ENCODE measurements at regions not wholly inside any gene's neighbourhood (a gene's known extent, or its start where the extent isn't known, plus 50 kb on each side); places are given as distances from the start of the nearest gene placed in this dataset.

DNA sequence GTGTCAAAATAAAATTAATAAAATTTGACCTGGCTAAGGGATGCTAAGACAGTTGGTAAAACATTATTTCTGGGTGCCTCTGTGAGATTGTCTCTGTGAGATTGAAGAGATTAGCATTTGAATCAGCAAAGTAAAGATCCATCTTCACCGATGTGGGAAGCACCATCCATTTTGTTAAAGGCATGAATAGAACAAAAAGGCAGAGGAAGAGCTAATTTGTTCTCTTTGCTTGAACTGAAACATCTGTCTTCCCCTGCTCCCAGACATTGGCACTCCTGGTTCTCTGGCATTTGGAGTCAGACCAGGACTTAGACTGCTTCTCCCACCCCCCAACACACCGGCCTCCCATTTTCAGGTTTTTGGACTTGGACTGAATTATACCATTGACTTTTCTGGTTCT, 603.8 kb upstream of the LINC00305 start:
- Histone ChIP-seq H3K4me2 (ENCODE audit: low read depth, low read length) (no peak overlapping the region), H3K27me3 (ENCODE audit: control insufficient read depth in 1 of 2, insufficient read depth in 2 of 2, low read length in 2 of 2) (no peaks in the 10 kb centered on the region), H3K27ac (ENCODE audit: extremely low read length, insufficient read depth, low read length) (no peak overlapping the region), H3K9me3 (ENCODE audit: low read length) (no peaks in the 10 kb centered on the region), H4K20me1 (ENCODE audit: insufficient read depth, low read length) (no peaks in the 10 kb centered on the region), H3K4me3 (replicated peaks in 1 of 3; ENCODE audit: insufficient read depth in 1 of 3, low read depth in 2 of 3, low read length in 3 of 3) (no peak overlapping the region), H3K9ac (ENCODE audit: insufficient read depth, low read depth, low read length) (no peak overlapping the region), H3K36me3 (replicated peaks in 1 of 2; ENCODE audit: control insufficient read depth in 1 of 2, insufficient read depth in 2 of 2, low read length in 2 of 2) (no peaks in the 10 kb centered on the region), H3K4me1 (ENCODE audit: insufficient read depth, low read length) (no peaks in the 10 kb centered on the region), H2AFZ (ENCODE audit: low read length) (no peak overlapping the region), H3K79me2 (ENCODE audit: insufficient read depth, low read length) (no peaks in the 10 kb centered on the region)
- ATAC-seq (no peak), FAIRE-seq (no peak), DNase-seq (ENCODE audit: low spot score) (no peak)
- no TSS peak for BruUV-seq (replicated peaks)
- WGBS (ENCODE audit: low lambda C conversion rate), result 0% methylated on average over 2 of the region's 2 CpGs
- ChIA-PET POLR2A (no interaction called here), CTCF (ENCODE audit: low intra/inter-chr PET ratio, low total read pairs) (no interaction called here)
- intact Hi-C loops (cut with micrococcal nuclease; ENCODE audit: unreplicated experiment), result no loop called here
- TF ChIP-seq ZNF790 (CRISPR knock-in tag; IDR thresholded peaks at IDR 0.05; ENCODE audit: borderline replicate concordance) (no peak), ZNF614 (CRISPR knock-in tag; IDR thresholded peaks at IDR 0.05; ENCODE audit: borderline replicate concordance) (no peak), GFI1 (CRISPR knock-in tag; IDR thresholded peaks at IDR 0.05; ENCODE audit: borderline replicate concordance) (no peak), ZNF562 (CRISPR knock-in tag; IDR thresholded peaks at IDR 0.05; ENCODE audit: borderline replicate concordance) (no peak), EHMT2 (IDR thresholded peaks at IDR 0.05; ENCODE audit: borderline replicate concordance, low read depth, low read length) (no peak), ZNF382 (CRISPR knock-in tag; IDR thresholded peaks at IDR 0.05; ENCODE audit: borderline replicate concordance) (no peak), CCAR2 (optimal IDR thresholded peaks at IDR 0.05; ENCODE audit: low read depth, low read length) (no peak), ZBTB7A (CRISPR knock-in tag; IDR thresholded peaks at IDR 0.05) (no peak), AKAP8 (CRISPR knock-in tag; IDR thresholded peaks at IDR 0.05) (no peak), ZNF354B (CRISPR knock-in tag; IDR thresholded peaks at IDR 0.05) (no peak)
- TF ChIP-seq, protein P1, sequence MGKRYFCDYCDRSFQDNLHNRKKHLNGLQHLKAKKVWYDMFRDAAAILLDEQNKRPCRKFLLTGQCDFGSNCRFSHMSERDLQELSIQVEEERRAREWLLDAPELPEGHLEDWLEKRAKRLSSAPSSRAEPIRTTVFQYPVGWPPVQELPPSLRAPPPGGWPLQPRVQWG (CRISPR knock-in tag; IDR thresholded peaks at IDR 0.05; ENCODE audit: borderline replicate concordance, low read depth), result no peak
- in situ Hi-C loops (cut with HindIII; ENCODE audit: extremely low pct_ligation_motif_present, low pct_unique_long_range_greater_than_20kb), result no loop called here
